Fibroblast of peridontal ligament (primary cell): ENCODE measurements at regions not wholly inside any gene's neighbourhood (a gene's known extent, or its start where the extent isn't known, plus 50 kb on each side); places are given as distances from the start of the nearest gene placed in this dataset.
A peak's percentile ranks its signal among the peaks of the same experiment; 100 is the strongest.

Experiments used
- DNase-seq: peaks from one replicate; pipeline ENCODE4 v3.0.0-alpha.2; 2010; ENCODE audit errors: extremely low read depth

GRCh38 chr6:113540466-113540865, 316.7 kb upstream of the MARCKS start:
- DNase-seq, result peak; percentile 63

DNA sequence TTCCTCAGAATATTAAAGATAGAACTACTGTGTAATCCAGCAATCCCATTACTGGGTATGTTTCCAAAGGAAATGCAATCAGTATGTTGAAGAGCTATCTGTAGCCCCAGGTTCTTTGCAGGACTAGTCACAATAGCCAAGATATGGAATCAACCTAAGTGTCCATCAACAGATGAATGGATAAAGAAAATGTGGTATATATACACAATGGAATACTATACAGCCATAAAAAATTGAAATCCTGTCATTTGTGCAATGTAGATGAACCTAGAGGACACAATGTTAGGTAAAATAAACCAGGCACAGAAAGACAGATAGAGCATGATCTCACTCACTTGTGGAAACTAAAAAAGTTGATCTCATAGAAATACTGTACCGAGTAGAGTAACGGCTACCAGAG, 306.0 kb upstream of the MARCKS start:
- DNase-seq, result no peak

GRCh38 chr6:113556775-113557174, 300.4 kb upstream of the MARCKS start:
- DNase-seq, result no peak

- no peak for DNase-seq
Measured at GRCh38 chr6:113558431-113558830, 298.7 kb upstream of the MARCKS start.

DNA sequence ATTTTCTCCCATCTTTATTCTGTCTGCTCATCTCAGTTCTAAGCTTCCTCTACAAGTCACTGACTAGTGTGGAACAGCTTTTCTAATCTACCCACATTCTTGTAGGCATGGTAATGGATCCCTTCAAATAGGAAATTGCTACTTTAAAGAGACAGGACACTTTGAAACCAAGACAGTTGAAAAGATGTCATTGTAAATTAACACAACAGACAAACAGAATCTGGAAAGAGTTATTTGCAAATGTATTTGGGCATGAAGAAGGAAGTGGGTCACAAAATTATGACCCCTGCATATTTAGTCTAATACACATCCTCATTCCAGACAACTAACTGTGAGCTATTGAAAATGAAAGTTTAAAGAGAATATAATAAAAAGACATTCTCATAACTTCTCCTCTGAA, 298.2 kb upstream of the MARCKS start:
- DNase-seq, result peak; percentile 67

- DNase-seq, result no peak
Measured at GRCh38 chr6:113560376-113560775, 296.8 kb upstream of the MARCKS start.

DNA sequence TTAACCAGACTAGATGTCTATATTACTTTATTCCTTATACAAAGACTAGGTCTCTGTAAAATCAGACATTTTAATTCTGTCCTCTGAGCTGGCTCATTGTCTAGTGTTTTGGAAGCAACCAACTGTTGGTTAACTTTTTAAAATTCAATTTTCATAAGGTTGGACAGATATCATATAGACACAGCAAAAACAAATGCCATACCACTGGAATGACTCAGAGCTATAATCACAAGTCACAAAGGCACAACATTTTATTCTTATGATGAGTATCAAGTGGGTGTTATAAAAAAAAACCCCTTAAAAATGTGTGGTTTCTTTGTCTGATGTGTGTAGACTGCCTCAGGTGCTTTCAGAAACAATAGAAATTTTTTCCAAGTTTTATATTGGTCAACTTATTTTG, 296.2 kb upstream of the MARCKS start:
- DNase-seq, result peak; percentile 70

DNA sequence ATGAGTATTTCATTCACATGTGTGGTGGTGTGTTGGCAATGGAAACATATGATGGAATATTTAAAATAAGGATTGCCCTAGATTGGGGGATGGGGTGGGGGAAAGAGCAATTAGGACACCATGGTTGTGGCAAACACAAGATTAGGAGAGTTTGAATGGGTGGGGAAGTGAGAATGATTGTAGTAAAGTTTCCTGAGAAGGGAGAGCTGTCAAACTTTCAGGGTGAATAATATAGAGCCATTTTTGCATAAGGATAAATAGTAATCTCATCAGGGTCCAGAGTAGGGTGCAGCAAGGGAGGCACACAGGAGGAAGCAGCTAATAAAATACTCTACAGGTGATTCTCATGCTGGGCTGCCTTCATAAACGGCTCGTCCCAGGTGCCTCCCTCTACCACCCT, 294.9 kb upstream of the MARCKS start:
- DNase-seq, result no peak

DNA sequence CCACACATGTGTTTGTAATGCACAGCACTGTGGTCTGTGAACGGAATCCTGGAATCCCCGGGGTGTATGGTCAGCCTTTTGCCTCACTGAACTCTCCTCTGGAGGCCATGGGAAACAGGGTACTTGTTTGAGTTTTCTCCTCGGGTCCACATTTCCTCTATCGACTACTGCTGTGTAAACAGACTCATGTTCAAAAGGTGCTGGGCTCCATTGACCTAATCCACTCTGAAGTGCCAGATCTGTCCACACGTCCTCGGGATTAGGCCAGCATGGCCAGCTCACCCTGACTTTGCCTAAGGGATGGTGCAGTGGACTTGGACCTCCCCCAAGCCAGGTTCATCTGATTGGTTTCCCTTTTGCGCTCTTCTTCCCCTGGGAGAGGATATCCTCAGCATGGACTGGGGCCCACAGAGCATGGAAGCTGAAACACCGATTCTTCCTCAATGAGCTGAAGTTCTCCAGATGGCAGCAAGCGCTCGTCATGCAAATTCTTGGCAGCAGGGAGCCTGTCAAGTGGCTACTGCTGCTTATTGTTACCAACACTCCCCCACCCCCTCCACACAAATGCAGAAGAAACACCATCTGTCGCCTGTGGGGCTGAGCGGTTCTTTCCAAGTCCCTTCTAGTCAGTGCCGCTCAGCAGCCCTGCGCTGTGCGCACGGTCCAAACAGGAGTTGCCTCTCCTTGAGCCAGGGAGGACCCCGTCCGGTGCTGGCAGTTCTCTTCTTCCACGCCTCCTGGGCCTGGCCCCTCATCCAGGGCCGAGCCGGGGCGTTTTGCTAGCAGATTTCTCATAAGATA, 292.6 kb upstream of the MARCKS start:
- DNase-seq, result peak; percentile 95

DNA sequence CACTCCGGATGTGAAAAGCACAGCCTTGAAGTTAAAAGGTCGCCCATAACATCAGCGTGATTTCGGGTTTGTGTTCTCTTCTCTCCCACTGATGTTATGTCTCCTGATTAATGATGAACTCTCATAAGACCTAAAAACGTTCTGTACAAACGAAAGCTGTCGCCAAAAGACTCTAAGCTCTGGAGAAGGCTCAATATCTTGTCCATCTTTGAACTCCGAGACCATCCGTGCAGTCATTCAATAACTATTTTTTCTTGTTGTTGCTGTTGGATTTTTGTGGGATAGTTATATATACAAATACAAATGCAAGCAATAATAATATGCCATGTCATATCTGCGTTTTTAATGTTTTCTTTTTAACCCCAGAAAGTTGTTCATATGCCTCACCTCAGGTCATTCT, 291.8 kb upstream of the MARCKS start:
- DNase-seq, result no peak

DNA sequence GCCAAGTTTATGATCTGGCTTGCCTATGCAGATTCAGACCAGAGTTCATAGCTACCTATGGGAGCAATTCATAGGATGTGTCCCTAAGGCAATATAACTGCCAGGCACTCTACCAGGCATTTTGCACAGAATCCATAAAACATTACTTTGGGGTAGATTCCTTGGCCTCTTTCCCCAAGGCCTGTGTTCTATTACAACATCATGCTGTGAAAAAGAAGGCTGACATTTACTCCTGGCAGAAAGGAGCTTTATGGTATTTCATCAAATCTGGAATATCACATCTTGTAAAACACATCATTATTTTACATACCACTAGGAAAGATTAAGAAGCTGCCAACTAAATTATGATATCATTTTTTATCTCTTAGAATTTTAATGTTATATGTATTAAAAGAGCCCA, 287.0 kb upstream of the MARCKS start:
- DNase-seq, result peak; percentile 80

DNA sequence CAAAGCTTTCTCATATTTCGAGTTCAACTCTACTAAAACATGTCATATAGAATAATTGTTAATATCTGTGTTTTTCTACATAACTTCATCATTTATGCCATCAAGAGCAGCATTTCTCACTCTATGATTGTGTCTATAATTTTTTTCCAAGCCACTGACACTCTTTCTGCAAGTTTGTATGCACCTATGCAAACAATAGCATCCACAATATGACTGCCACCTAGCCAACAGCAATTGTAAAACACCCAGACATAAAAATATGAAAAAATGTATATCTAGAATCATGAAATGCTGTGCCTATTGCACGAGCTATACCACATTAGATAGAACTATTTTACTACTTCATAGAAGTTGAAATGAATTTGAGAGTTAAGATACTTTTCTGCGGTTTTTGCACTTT, 286.5 kb upstream of the MARCKS start:
- no peak for DNase-seq

DNA sequence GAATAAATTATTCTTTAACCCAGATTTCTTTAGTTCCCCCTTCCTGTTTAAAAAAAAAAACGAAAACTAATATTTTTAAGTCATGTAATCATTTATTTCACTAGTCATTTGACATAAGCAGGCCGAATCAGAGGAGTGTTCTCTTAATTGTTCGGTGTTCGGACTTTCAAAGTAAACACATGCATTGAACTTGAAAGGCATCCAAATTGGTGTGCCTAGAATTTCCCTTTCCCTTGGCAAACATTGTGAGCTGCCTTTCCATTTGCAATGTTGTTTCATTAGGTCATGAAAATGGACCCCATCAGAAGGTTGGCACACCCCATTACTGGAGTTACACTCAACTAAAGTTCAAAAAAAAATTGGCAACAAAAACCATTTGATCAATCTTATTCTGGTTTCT, 283.0 kb upstream of the MARCKS start:
- no peak for DNase-seq

DNA sequence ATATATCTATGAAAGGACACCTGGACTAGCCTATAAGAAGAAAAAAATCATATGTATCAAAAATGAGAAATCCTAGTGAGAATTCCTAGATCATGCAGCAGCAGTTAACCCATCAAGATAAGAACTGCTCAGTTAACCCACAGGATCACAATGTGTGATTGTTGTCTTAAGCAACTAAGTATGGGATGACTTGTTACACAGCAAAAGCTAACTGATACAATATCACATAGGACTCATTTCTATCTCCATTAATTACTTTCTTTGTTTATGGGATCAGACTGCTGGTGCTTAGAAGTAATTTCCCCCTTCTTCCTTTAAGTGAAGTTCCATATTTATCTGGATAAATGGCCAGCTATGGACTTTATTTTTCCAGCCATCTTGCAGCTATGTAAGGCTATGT, 280.8 kb upstream of the MARCKS start:
- DNase-seq, result no peak

DNA sequence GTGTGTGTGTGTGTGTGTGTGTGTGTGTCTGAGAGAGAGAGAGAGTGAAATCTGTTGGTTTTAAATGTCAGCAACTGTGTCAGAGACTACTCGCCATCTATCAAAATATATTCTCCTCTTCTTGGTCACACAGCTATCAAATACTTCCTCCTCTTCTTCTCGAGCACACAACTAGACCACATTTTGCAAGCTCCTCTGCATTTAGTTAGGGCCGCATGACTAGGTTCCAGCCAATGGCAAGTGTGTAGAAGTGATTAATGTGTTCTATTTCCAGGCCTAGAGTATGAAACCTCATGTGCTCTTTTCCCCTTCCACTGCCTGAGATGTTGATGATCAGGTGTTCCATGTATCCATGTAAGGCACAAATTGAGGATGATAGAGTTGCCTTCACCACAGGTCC, 278.5 kb upstream of the MARCKS start:
- no peak for DNase-seq

GRCh38 chr6:113584767-113585166, 272.4 kb upstream of the MARCKS start:
- no peak for DNase-seq

GRCh38 chr6:113585246-113585645, 271.9 kb upstream of the MARCKS start:
- peak; percentile 80 for DNase-seq

GRCh38 chr6:113586413-113587077, 270.6 kb upstream of the MARCKS start:
- DNase-seq, result peak; percentile 52

DNA sequence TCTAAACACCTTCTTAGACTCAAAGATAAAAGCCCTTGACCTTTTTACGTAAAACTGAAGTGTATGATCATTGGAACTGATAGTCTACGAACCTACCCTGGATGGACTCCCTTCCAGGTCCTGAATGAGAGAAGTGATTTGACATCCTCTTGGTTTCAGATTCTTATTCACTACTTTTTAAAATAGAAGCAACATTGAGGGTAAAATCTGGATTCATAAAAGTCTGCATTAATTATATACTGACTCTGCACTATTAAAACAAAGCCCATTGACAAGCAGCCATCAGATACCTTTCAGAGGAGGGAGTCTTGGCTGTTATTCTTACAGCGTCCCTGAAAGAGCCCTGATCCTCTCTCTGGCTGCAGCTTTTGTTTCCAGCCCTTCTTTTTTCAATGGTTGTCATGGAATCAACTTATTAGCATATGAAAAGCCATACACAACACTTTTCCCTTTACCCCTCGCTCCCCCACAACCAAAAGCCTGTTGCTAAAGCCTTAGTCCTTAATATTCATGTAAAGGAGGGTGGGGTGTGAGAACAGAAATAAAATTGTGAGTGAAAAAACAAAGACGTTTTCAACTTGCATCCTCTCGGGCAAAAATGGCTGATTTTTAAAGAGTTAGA, 270.0 kb upstream of the MARCKS start:
- DNase-seq, result no peak

- DNase-seq, result peak; percentile 65
Measured at GRCh38 chr6:113588646-113589045, 268.5 kb upstream of the MARCKS start.

DNA sequence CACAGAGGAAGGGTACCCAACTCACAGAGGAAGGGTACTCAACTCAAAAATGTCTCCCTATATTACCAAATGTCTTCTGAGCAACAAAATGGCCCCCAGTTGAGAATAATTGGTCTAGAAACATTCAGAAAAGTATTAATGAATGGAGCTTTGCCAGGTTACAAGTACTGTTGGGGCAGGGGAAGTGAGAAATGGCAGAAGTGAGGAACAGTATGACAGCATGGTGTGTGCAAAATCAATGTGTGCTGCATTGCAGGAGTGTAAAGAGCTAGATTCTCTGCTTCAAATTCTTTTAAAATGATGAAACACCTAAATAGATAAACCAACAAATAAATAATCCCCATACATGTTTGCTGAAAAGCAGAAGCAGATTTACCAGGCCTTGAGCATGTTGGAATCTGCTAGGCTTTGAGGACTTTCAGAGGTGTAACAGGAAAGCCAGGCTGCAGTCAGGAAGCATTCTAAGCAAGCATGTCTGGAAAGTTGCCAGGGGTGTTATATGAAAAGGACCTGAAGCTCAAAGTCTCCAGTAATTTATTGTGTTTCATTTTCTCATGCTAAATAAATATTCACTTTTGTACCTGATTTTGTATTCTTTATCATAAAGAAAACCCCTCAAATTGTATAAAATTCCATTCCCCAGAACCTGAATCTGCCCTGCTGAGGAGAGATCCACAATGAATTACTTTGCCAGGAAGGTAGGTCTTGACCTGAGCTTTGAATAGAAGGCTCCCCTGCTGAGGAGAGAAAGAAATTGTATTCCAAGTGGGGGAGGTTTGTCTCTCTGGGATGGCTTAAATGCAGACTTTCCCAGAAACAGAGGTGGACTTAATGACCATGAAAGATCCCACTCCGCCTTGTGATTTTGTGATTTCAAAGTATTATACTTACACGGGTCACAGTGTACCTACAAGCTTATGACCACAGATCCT, 265.0 kb upstream of the MARCKS start:
- DNase-seq, result peak; percentile 41

DNA sequence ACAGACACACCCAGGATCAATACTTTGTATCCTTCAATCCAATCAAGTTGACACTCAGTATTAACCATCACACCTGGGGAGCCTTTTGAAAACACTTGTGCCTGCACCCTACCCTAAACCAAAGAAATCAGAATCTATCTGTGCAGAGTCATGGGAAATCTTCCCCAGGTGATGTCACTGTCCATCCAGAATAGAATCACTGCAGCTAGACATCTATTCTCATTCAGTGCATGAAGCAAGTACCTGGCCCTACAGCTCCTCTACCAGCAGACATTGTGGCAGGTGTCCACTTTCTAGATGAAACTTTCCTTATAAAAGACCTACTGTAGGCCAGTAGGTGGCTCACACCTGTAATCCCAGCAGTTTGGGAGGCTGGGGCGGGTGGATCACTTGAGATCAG, 262.4 kb upstream of the MARCKS start:
- DNase-seq, result no peak
